ENCODE measurements at regions not wholly inside any gene's neighbourhood (a gene's known extent, or its start where the extent isn't known, plus 50 kb on each side); places are given as distances from the start of the nearest gene placed in this dataset.
"Not testable (repeated sequence)": the region's sequence is repeated elsewhere in the genome, so short reads cannot be mapped to it uniquely, and the experiment has no call there.

GRCh38 chr9:24657387-24657786, 111.7 kb upstream of the IZUMO3 start:
- DNase-seq (ENCODE audit: low read depth in 2 of 2): no peak

GRCh38 chr9:24652181-24652580, 106.5 kb upstream of the IZUMO3 start:
- DNase-seq (ENCODE audit: low read depth in 2 of 2): no peak

- DNase-seq (ENCODE audit: low read depth in 2 of 2): not testable (repeated sequence)
Measured at GRCh38 chr9:24628809-24629208, 83.1 kb upstream of the IZUMO3 start.

- DNase-seq (ENCODE audit: low read depth in 2 of 2): no peak
Measured at GRCh38 chr9:24625097-24625496, 79.4 kb upstream of the IZUMO3 start.

- peak in 1 of 2 experiments; percentile 28 for DNase-seq (ENCODE audit: low read depth in 2 of 2)
Measured at GRCh38 chr9:24624481-24624880, 78.8 kb upstream of the IZUMO3 start.

- peak; percentile 62 for DNase-seq (ENCODE audit: low read depth in 2 of 2)
Measured at GRCh38 chr9:24620741-24621140, 75.0 kb upstream of the IZUMO3 start.

GRCh38 chr9:24616863-24617262, 71.2 kb upstream of the IZUMO3 start:
- no peak for DNase-seq (ENCODE audit: low read depth in 2 of 2)

GRCh38 chr9:24614070-24614469, 68.4 kb upstream of the IZUMO3 start:
- no peak for DNase-seq (ENCODE audit: low read depth in 2 of 2)

- DNase-seq (ENCODE audit: low read depth in 2 of 2): no peak
Measured at GRCh38 chr9:24608599-24608998, 62.9 kb upstream of the IZUMO3 start.

- DNase-seq (ENCODE audit: low read depth in 2 of 2): peak; percentile 52 to 60
Measured at GRCh38 chr9:24602693-24603352, 57.1 kb upstream of the IZUMO3 start.
